Left renal cortex interstitium (tissue), 4 donors: ENCODE measurements at regions not wholly inside any gene's neighbourhood (a gene's known extent, or its start where the extent isn't known, plus 50 kb on each side); places are given as distances from the start of the nearest gene placed in this dataset.

ENCODE experiments used
- DNase-seq, 4 donors: peaks; one replicate each; pipeline ENCODE4 v3.0.0-alpha.2; 2013; ENCODE audit warnings: low read depth in 4 of 4, low spot score in 2 of 4, missing footprints in 1 of 4

- DNase-seq: no peak
These were observed 126.1 kb downstream of the THNSL2 start for GRCh38 chr2:88296247-88296646.

GRCh38 chr2:88283886-88284592 is 113.9 kb downstream of the THNSL2 start:
- DNase-seq: no peak

- DNase-seq: no peak
These were observed 111.4 kb downstream of the THNSL2 start for GRCh38 chr2:88281302-88282217.

- DNase-seq: no peak
These were observed 99.7 kb downstream of the THNSL2 start for GRCh38 chr2:88269836-88270235.

DNA sequence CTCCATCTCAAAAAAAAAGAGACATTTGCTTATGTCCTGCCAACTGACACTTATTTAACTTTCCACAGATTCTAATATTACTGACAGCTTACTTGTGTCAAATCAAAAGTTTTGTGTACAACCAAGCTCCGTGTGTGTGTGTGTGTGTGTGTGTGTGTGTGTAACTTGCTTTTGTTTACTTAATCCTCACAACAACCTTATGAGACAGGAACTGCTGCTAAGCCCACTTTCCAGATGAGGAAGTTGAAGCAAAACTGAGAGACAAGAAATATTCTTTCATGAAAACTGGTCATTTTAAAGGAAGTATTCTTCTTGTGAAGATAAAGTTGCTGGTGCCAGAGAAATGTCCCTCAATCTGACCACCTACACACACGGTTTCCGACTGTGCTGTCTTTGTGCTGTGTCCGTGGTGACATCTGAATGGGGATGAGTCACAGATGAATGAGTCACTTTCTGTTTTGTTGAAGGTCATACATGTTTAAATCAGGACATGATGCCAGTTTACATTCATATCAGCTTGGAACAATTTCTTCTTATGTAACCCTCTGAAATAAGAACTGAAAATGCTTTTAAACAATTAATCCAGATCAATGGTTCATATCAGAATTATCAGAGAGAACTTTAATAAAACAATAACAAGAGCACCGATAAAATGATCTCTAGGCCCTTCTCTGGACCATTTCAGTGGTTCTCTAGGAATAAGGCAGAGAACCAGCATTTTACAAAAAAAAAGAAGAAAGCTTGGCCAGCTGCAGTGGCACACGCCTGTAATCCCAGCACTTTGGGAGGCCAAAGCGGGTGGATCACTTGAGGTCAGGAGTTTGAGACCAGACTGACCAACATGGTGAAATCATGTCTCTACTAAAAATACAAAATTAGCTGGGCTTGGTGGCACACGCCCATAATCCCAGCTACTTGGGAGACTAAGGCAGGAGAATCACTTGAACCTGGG is 95.5 kb downstream of the THNSL2 start:
- DNase-seq: no peak

- no peak for DNase-seq
These were observed 93.7 kb downstream of the THNSL2 start for GRCh38 chr2:88263861-88264260.

DNA sequence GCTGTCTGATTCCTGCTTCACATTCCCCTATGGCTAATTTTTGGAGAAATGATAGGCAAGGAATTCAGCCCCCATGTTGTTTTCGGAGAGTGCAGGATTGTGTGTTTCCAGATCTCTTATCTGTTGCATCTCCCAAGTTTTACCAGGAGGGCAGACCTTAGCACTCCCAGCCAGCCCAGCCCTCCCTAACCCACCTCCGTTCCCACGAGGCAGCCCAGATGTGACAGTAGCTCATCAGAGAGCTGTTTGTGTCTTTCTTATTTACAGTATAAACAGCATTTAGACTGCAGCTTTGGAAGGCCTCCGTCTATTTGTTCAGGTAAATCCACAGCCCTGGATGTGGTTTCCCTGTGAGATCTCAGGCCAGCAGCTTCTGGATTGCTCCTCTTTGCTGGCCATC is 91.6 kb downstream of the THNSL2 start:
- no peak for DNase-seq

DNA sequence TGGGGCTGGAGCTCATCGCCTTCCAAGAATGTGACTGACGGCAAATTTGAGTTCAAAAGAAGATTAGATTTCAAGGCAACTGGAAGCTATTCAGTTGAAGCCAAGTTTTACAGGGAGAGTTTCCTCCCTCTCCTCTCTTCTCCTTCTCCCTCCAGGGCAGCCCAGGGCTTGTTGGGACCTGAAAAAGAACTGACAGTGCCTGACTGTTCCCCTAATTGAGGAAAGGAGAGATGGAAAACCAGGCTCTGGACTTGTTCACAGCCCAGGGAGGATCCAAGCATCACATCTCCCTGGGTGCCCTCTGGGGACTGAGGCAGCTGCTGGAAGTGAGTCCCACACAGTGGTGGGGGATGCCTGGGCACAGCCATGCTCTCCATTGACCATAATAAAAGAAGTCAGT is 88.1 kb downstream of the THNSL2 start:
- DNase-seq: no peak

DNA sequence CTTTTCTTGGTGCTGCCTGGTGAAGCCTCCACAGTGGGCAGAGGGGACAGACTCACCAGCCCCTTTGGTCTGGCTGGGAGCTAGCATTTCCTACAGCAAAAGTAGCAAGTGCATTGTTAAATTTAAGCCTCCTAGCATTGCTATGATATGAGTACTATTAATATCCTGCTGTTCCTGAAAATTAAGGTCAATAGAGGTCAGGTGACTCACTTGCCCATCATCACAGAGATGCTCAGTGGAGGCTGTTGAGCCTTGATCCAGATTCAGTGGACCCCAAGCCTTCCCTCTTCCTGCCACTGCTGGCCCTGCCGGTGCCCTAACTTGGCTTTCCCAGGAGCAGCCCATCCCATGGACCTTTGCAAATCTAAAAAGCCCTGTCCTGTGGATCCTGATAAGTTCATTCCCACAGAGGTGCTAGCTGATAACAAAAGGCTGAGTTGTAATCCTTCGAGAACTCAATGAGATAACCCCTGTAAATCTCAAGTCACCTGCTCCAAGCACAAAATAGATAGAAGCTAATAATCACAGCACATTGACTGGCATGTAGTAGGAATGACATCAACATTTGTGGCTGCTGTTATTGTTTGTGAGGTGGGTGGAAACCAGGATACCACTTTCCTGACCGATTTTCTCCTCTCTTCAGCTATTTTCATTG is 84.4 kb downstream of the THNSL2 start:
- DNase-seq: no peak

DNA sequence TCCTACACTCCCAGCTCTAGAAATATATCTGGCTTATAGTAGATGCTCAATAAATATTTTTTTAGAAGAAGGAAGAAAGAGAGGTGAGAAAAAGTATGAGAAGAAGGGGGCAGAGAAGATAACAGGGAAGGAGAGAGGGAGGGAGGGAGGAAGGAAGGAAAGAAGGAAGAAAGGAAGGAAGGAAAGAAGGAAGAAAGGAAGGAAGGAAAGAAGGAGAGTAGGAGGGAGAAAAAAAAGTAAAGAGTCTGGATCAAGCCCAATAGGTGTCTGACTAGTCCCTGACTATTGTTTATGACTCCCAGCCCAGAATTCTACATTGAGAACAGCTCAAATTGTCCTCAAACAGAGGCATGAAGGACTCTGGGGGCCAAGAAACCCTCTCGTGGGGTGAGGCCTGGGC is 83.9 kb downstream of the THNSL2 start:
- DNase-seq: no peak

DNA sequence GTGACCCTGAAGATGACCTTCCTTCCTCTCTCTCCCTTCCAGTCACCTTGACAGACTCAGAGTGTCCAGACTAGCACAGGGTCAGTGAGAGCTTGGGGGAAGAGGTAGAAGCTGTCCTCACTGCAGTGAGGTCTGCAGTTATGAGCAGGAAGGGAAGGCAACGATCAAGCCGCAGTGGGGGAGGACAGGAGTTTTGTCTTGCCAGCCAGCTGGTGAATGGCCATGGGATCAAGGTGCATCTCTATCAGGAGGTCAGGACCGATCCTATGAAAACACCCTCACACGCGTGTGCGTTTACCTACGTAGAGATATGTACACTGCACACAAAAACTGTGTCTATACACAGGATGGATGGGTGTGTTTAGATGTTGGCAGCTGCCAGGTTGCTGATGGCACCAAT is 83.2 kb downstream of the THNSL2 start:
- DNase-seq: no peak

DNA sequence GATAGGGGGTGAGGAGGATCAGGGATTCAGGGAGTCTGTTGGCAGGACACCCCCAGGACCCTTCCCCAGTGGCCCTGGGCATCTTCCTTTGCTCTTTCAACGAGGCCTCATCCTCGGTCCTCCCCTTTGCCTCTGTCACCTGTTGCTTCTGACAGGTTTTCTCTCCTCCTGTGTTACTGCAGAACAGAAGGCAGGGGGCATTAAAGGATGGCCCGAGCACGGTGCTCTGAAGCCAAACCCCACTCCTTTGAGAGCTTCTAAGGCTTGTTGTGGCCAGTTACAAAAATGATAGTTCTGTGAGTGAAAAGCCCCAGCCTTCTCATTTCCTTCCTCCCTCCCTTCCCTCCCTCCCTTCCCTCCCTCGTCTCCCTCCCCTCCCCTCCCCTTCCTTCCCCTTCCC is 82.5 kb downstream of the THNSL2 start:
- no peak for DNase-seq

DNA sequence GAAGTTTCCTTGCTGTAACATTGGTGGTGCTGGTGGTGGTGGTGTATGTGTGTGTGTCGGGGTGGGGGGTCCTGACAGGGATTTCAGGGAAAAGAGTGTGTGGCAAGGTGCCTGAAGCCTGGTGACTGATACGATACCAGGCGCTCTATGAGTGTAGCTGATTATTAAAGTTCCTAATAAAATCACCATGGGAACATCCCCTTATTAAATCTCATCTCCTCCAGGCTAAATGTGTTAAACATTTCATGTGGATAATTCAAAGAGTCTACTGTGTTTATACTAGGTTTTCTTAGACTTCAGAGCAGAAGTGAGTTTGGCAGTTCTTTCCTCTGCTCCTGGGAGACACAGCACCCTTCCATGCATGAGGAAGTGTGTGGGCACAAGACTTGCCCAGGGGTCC is 82.0 kb downstream of the THNSL2 start:
- no peak for DNase-seq

DNA sequence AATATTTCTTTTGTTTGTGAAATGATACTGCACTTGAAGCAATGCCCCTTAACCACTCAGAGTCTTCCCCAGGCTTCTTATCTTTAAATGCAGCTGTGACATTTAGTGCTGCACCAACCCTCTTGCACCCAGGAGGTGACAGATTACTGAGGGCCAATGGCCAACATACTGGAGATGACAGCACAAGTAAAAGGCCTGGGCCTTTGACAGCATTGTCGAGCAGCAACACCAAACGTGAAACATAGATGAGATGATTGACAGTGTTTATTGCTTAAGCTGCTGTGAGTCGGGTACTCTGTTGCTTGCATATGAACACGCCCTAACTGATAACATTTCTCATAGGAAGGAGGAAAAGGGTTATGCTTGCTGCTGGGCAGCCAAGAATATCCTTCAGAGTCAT is 80.3 kb downstream of the THNSL2 start:
- DNase-seq: no peak

DNA sequence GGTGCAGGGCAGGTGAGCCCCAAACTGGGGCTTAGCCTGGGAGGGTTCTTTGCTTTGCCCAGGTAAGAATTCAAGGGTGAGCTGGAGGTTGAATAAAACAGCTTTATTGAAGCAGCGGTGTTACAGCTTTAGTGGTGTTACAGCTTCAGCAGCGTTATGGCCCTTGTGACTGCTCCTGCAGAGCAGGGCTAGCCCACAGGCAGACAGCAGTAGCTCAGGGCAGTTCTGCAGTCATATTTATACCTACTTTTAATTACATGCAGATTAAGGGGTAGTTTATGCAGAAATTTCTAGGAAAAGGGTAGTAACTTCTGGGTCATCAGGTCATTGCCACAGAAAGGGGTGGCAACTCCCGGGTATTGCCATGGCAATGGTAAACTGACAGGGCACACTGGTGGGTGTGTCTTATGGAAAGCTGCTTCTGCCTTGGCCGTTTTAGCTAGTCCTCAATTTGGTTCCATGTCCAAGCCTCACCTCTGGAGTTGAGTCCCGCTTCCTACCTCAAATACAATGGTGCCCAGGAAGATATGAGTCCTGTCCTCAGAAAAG is 78.2 kb downstream of the THNSL2 start:
- no peak for DNase-seq

DNA sequence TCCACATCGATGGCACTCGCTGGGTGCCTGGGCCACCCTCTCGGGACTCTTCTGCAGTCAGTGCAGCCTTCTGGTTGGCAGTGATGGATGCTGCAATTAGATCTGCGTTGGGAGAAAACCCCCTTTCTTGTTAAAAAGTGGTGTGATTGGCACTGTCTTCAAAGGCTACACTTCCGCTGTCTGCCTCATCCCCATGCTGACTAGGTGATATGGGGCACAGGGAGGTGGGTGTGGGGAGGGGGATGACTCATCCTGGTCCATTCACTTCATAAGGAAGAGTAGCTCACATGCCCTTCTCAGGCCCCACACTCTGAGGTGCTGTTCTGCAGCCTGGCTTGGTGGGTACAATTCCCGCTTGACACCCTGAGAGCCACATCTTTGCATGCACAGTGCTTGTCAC is 77.4 kb downstream of the THNSL2 start:
- no peak for DNase-seq

DNA sequence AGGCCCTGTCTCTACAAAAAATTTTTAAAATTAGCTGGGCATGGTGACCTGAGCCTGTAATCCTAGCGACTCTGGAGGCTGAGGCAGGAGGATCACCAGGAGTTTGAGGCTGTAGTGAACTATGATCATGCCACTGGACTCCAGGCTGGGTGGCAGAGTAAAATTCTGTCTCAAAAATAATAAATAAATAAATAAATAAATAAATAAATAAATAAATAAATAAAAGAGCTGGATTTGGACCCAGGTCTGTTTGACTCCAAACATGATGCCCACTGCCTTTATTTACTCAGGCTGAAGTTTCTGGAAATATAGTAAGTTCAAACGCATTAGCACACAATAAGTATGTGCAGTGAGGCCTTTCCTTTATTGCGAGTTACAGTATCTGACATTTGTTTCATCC is 75.0 kb downstream of the THNSL2 start:
- DNase-seq: no peak

- no peak for DNase-seq
These were observed 69.6 kb downstream of the THNSL2 start for GRCh38 chr2:88239781-88240180.

GRCh38 chr2:88236666-88237065 is 66.5 kb downstream of the THNSL2 start:
- DNase-seq: no peak
